GM12865 (cell line): ENCODE measurements at regions not wholly inside any gene's neighbourhood (a gene's known extent, or its start where the extent isn't known, plus 50 kb on each side); places are given as distances from the start of the nearest gene placed in this dataset.
"Not testable (repeated sequence)": the region's sequence is repeated elsewhere in the genome, so short reads cannot be mapped to it uniquely, and the experiment has no call there.

Source experiments
- DNase-seq: peaks from one replicate; pipeline ENCODE4 v3.0.0; 2010; ENCODE audit warnings: low read depth
- H3K4me3 ChIP-seq: 2 replicates; pipeline ENCODE4 v1.5.1; 2011; ENCODE audit warnings: mild to moderate bottlenecking, low read depth, low read length, control low read depth
- TF ChIP-seq, protein P1 (sequence below): IDR thresholded peaks from 2 replicates; pipeline ENCODE4 v1.5.1; 2011; ENCODE audit warnings: low read length, control low read depth, low read depth, inconsistent platforms; ENCODE audit not compliant: insufficient read depth; ENCODE audit errors: missing control alignments

GRCh38 chr11:116678887-116679286, 93.9 kb downstream of the BUD13 start:
- TF ChIP-seq, protein P1, sequence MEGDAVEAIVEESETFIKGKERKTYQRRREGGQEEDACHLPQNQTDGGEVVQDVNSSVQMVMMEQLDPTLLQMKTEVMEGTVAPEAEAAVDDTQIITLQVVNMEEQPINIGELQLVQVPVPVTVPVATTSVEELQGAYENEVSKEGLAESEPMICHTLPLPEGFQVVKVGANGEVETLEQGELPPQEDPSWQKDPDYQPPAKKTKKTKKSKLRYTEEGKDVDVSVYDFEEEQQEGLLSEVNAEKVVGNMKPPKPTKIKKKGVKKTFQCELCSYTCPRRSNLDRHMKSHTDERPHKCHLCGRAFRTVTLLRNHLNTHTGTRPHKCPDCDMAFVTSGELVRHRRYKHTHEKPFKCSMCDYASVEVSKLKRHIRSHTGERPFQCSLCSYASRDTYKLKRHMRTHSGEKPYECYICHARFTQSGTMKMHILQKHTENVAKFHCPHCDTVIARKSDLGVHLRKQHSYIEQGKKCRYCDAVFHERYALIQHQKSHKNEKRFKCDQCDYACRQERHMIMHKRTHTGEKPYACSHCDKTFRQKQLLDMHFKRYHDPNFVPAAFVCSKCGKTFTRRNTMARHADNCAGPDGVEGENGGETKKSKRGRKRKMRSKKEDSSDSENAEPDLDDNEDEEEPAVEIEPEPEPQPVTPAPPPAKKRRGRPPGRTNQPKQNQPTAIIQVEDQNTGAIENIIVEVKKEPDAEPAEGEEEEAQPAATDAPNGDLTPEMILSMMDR: no peak
- H3K4me3 ChIP-seq: no peak overlapping the region
- DNase-seq: no peak

DNA sequence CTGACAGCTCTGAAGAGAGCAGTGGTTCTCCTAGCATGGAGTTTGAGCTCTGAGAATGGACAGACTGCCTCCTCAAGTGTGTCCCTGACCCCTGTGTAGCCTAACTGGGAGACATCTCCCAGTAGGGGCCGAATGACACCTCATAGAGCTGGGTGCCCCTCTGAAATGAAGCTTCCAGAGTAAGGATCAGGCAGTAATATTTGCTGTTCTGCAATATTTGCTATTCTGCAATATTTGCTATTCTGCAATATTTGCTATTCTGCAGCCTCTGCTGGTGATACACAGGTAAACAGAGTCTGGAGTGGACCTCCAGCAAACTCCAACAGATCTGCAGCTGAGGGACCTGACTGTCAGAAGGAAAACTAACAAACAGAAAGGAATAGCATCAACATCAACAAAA, 105.5 kb downstream of the BUD13 start:
- DNase-seq, H3K4me3 ChIP-seq: not testable (repeated sequence)

- not testable (repeated sequence) for DNase-seq
Measured at GRCh38 chr11:116666673-116667249, 106.0 kb downstream of the BUD13 start.

DNA sequence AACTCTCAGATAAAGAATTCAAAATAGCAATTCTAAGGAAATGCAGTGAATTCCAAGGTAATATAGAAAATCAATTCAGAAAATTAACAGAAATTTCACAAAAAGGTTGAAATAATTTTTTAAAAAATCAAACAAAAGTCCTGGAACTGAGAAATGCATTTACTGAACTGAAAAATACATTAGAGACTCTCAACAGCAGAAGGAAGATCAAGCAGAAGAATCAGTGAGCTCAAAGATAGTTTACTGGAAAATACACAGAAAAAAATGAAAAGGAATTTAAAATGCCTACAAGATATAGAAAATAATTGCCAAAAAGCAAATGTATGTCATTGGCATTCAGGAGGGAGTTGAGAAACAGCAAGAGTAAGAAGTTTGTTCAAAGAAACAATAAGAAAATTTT, 107.3 kb downstream of the BUD13 start:
- no peak for DNase-seq
- TF ChIP-seq, protein P1: no peak
- no peak overlapping the region for H3K4me3 ChIP-seq

More at GRCh38 chr11:116666673-116667249, 106.0 kb downstream of the BUD13 start:
- not testable (repeated sequence) for H3K4me3 ChIP-seq

DNA sequence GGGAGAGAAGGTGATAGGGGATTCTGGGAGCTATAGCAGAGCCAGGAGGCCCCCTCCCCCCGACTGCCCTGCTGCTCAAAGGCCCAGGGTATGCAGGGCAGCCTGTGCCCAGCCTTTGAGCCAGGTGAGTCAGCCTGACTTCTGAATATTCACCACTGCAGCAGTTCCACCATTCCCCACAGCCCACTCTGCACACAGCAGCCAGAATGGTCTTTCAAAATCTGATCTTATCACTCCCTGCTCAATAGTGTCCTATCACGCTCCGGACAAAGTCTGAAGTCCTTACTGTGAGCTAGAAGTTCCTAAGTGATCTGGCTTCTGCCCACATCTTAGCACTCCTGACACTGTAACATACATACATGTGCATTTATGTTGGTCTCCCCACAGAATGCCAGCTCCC, 111.7 kb downstream of the BUD13 start:
- TF ChIP-seq, protein P1: no peak
- no peak overlapping the region for H3K4me3 ChIP-seq
- DNase-seq: no peak

- no peak for DNase-seq
- TF ChIP-seq, protein P1: no peak
- no peak overlapping the region for H3K4me3 ChIP-seq
Measured at GRCh38 chr11:116660011-116660410, 112.8 kb downstream of the BUD13 start.

DNA sequence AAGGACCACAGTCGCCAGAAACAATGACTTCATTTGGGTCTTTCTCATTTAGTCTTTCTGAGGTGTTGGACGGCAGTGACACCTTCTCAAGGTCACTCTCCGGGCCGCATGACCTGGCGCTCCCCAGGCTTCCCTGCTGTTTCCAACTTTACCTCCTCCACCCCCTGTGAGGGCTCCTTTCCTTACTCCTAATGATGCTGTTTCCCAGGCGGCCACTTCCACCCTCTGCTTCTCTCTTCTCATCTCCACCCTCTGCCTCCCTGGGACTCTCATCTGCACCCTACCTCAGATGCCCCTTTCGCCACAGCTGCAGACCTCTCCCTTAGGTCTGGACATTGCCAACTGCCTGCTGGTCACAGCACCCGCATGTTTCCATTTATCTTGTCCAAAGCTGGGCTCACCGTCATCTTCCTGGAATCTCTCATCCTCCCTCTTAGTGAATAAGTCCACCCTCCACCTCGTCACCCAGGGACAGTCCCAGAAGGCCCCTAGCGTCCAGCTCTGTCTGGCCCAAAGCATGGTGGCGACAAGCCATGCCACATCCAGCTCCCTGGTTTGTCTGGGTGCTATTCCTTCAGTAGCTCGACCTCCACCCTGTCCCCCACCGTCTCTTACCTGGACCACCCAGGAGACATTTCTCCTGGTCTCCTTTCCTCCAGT, 113.8 kb downstream of the BUD13 start:
- TF ChIP-seq, protein P1: no peak
- H3K4me3 ChIP-seq: no peak overlapping the region
- DNase-seq: no peak
